SJSA1 (cell line): ENCODE measurements at regions not wholly inside any gene's neighbourhood (a gene's known extent, or its start where the extent isn't known, plus 50 kb on each side); places are given as distances from the start of the nearest gene placed in this dataset.
"Not testable (repeated sequence)": the region's sequence is repeated elsewhere in the genome, so short reads cannot be mapped to it uniquely, and the experiment has no call there.

Experiments
- DNase-seq, 2 experiments: peaks; one replicate each; pipeline ENCODE4 v3.0.0-alpha.2; 2015 to 2020; ENCODE audit warnings: low spot score in 2 of 2, low read depth in 1 of 2
- H3K27ac ChIP-seq: fragments of 250-450 bp; sonication (Bioruptor Pico); 2 replicates; pipeline ENCODE4 v1.5.1; 2020; ENCODE audit warnings: mild to moderate bottlenecking, moderate library complexity
- H3K27me3 ChIP-seq: fragments of 250-450 bp; sonication (Bioruptor Pico); replicated peaks from 2 replicates; pipeline ENCODE4 v1.5.1; 2020; ENCODE audit warnings: mild to moderate bottlenecking, moderate library complexity
- H3K36me3 ChIP-seq: fragments of 250-450 bp; sonication (Bioruptor Pico); 2 replicates; pipeline ENCODE4 v1.5.1; 2020; ENCODE audit warnings: mild to moderate bottlenecking
- H3K4me1 ChIP-seq: fragments of 250-450 bp; sonication (Bioruptor Pico); replicated peaks from 2 replicates; pipeline ENCODE4 v1.6.1; 2021; ENCODE audit warnings: mild to moderate bottlenecking
- H3K4me3 ChIP-seq: fragments of 250-450 bp; sonication (Bioruptor Pico); 2 replicates; pipeline ENCODE4 v1.5.1; 2020; ENCODE audit warnings: mild to moderate bottlenecking
- H3K9me3 ChIP-seq: fragments of 250-450 bp; sonication (Bioruptor Pico); replicated peaks from 2 replicates; pipeline ENCODE4 v1.5.1; 2020; ENCODE audit warnings: mild to moderate bottlenecking

GRCh38 chr1:183753464-183753891 is 51.4 kb upstream of the RGL1 start:
- Histone ChIP-seq H3K4me1 (peaks cover 18% of the 10 kb centered on the region), H3K27ac (no peak overlapping the region), H3K9me3 (no peaks in the 10 kb centered on the region), H3K4me3 (no peak overlapping the region), H3K36me3 (no peaks in the 10 kb centered on the region), H3K27me3 (no peaks in the 10 kb centered on the region)
- DNase-seq, result no peak

GRCh38 chr1:183744132-183744913 is 60.6 kb upstream of the RGL1 start:
- H3K36me3 ChIP-seq, result no peaks in the 10 kb centered on the region
- no peak overlapping the region for H3K4me3 ChIP-seq
- H3K4me1 ChIP-seq, result peaks cover 11% of the 10 kb centered on the region
- DNase-seq, result no peak
- H3K27me3 ChIP-seq, result no peaks in the 10 kb centered on the region
- no peaks in the 10 kb centered on the region for H3K9me3 ChIP-seq
- no peak overlapping the region for H3K27ac ChIP-seq

DNA sequence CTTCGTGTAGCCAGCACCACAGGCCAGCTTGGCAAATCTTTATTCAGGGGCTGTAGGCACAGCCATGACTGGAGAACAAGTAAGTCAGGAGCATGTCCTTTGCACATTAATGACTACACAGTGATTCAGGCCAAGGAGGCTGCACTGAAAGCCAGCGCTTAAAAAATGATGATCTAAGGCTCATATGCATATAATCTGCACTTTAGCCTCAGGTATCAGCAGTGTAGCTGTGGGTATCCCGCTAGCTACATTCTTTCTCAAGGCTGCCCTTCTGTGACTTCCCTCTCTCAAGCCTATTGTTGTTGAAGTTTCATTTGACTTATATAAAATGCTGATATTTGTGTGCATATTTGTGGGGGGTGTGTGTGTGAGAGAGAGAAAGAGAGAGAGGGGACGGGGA is 62.6 kb upstream of the RGL1 start:
- no peak for DNase-seq

GRCh38 chr1:183739741-183740271 is 65.1 kb upstream of the RGL1 start:
- Histone ChIP-seq H3K27me3 (no peaks in the 10 kb centered on the region), H3K9me3 (no peaks in the 10 kb centered on the region), H3K4me3 (no peak overlapping the region), H3K4me1 (peaks cover 22% of the 10 kb centered on the region), H3K27ac (peak overlapping the region; percentile 12; the same call in 1 of the 2 replicates), H3K36me3 (no peaks in the 10 kb centered on the region)
- DNase-seq, result peak in 1 of 2 experiments; percentile 46

More for the DNA sequence above, 62.6 kb upstream of the RGL1 start:
- no peaks in the 10 kb centered on the region for H3K36me3 ChIP-seq
- H3K4me1 ChIP-seq, result peaks cover 16% of the 10 kb centered on the region
- no peak overlapping the region for H3K4me3 ChIP-seq
- no peaks in the 10 kb centered on the region for H3K9me3 ChIP-seq
- H3K27me3 ChIP-seq, result no peaks in the 10 kb centered on the region
- H3K27ac ChIP-seq, result no peak overlapping the region

DNA sequence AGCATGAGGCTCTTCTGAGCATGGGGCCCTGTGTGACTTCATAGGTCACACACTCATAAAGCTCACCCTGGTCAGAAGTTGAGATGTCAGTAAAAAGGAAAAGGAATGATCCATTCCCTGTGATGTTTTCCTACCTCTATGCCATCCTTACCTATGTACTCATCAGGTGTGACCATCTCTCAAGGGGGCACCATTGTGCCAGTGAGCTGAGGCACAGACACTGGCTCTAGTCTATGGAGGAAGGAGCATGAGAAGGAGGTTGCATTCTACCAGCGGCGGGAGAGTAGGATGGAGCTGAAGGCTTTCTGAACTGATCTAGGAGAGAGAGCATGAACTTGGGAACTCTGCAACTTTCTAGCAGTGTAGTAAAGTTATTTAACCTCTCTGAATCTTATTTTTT is 65.8 kb upstream of the RGL1 start:
- H3K9me3 ChIP-seq, result no peaks in the 10 kb centered on the region
- H3K4me3 ChIP-seq, result no peak overlapping the region
- no peaks in the 10 kb centered on the region for H3K36me3 ChIP-seq
- H3K27me3 ChIP-seq, result no peaks in the 10 kb centered on the region
- H3K27ac ChIP-seq, result no peak overlapping the region
- peaks cover 26% of the 10 kb centered on the region for H3K4me1 ChIP-seq
- no peak for DNase-seq

- not testable (repeated sequence) for H3K27me3 ChIP-seq, DNase-seq, H3K36me3 ChIP-seq, H3K9me3 ChIP-seq, H3K4me3 ChIP-seq, H3K27ac ChIP-seq
- H3K4me1 ChIP-seq, result peaks cover 26% of the 10 kb centered on the region
Measured at GRCh38 chr1:183737916-183738315, 67.0 kb upstream of the RGL1 start.

GRCh38 chr1:183736343-183736742 is 68.6 kb upstream of the RGL1 start:
- Histone ChIP-seq H3K27ac (no peak overlapping the region), H3K9me3 (no peaks in the 10 kb centered on the region), H3K4me1 (peaks cover 26% of the 10 kb centered on the region), H3K27me3 (no peaks in the 10 kb centered on the region), H3K36me3 (no peaks in the 10 kb centered on the region), H3K4me3 (no peak overlapping the region)
- DNase-seq, result no peak

DNA sequence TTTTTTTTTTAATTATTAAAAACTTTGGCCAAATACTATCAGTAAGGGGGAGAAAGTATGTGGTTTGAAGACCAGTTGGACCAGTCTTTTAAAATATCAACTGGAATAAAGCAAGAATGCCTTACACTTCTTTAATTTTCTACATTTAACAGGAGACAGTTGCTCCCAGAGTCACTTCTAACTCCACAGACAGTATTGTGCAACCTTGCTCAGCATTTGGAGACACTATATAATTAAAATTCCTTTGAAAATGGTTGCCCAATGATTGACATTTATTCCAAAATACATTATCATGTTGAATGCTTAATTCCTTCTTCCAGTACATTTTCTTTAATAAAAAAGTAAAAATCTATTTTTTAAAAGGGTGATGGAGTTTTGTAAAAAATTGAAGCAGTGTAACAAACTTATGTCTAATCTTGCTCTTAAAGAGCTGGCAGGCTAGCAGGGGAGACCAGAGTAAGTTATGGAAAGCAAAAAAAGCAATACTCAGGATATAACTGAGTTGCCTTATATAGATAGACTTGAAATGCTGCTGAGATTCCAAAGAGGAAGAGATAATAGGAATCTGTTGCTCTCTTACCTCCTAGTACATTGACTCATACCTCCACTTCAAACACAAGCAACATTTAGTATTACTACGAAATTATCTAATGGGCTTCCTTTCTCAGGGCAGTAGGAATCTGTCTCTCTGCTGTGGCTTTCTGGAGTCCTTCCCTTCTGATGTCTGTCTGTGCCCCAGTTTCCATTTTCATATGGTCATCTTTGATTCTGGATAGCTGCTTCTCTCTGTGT is 69.7 kb upstream of the RGL1 start:
- H3K4me1 ChIP-seq, result peaks cover 24% of the 10 kb centered on the region
- no peaks in the 10 kb centered on the region for H3K36me3 ChIP-seq
- peak in 1 of 2 experiments; percentile 10 for DNase-seq
- no peak overlapping the region for H3K4me3 ChIP-seq
- H3K9me3 ChIP-seq, result no peaks in the 10 kb centered on the region
- H3K27ac ChIP-seq, result no peak overlapping the region
- H3K27me3 ChIP-seq, result no peaks in the 10 kb centered on the region

DNA sequence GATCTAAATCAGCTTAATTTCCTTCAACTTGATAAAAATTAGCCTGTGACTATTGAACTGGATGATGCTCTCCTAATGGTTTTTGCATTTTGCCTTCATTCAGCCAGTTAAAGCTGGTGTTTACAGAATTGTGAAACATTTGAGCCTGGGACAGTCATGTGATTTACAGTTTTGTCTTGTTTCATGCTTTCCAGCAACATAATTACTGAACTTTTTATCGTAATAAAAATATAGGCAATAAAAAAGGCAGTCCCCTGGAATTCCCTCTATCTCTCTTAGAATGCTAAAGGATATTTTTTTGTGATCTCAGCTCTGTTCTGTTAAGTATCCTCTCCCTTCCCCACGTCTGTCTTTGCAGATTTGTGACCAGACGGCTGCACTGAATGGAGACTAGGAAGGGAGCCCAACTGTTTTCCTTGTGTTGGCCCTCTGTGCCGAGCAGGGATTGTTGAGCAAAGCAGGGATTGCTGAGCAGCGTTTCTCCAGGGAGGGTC is 70.3 kb upstream of the RGL1 start:
- H3K4me3 ChIP-seq, result no peak overlapping the region
- no peaks in the 10 kb centered on the region for H3K9me3 ChIP-seq
- H3K27me3 ChIP-seq, result no peaks in the 10 kb centered on the region
- H3K36me3 ChIP-seq, result no peaks in the 10 kb centered on the region
- no peak for DNase-seq
- no peak overlapping the region for H3K27ac ChIP-seq
- H3K4me1 ChIP-seq, result peaks cover 18% of the 10 kb centered on the region

- no peaks in the 10 kb centered on the region for H3K36me3 ChIP-seq
- H3K27ac ChIP-seq, result no peak overlapping the region
- no peak overlapping the region for H3K4me3 ChIP-seq
- no peak for DNase-seq
- H3K4me1 ChIP-seq, result peaks cover 11% of the 10 kb centered on the region
- H3K9me3 ChIP-seq, result no peaks in the 10 kb centered on the region
- H3K27me3 ChIP-seq, result no peaks in the 10 kb centered on the region
Measured at GRCh38 chr1:183733715-183734114, 71.2 kb upstream of the RGL1 start.

- no peak for DNase-seq
- Histone ChIP-seq H3K4me1 (peaks cover 11% of the 10 kb centered on the region), H3K4me3 (no peak overlapping the region), H3K27ac (no peak overlapping the region), H3K27me3 (no peaks in the 10 kb centered on the region), H3K36me3 (no peaks in the 10 kb centered on the region), H3K9me3 (no peaks in the 10 kb centered on the region)
Measured at GRCh38 chr1:183732236-183732880, 72.6 kb upstream of the RGL1 start.

GRCh38 chr1:183730886-183731573 is 73.9 kb upstream of the RGL1 start:
- Histone ChIP-seq H3K36me3 (no peaks in the 10 kb centered on the region), H3K27me3 (no peaks in the 10 kb centered on the region), H3K4me1 (peaks cover 11% of the 10 kb centered on the region), H3K9me3 (no peaks in the 10 kb centered on the region), H3K27ac (no peak overlapping the region), H3K4me3 (no peak overlapping the region)
- no peak for DNase-seq

DNA sequence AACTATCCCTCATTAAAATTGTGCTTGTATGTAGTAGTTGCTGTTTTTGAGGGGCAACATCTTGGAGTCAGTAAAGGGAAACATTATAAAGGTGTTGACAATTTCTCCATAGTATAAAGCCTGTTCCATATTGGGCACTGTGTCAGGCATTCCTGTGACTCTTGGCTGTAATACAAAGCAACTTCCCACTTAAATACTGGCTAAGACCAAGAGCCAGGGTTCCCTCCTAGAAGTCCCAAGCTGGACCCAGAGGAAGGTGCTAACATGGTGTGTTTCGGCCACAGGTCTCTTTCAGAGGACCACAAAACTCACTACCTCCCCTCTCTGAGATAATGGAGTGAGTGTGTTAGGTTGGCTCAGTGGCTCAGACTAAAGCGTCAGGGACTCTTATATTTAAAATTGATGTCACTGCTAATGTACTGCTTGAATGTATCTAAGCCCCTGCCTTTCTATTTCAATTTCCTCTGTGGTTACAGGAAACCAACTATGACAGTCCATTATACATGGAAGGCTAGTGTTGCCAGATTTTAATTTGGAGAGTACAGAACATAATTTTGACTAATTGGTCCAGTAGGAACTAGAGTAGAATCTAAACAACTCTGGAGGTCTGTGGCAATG is 74.7 kb upstream of the RGL1 start:
- Histone ChIP-seq H3K27me3 (no peaks in the 10 kb centered on the region), H3K4me3 (no peak overlapping the region), H3K9me3 (no peaks in the 10 kb centered on the region), H3K27ac (no peak overlapping the region), H3K4me1 (peaks cover 4% of the 10 kb centered on the region), H3K36me3 (no peaks in the 10 kb centered on the region)
- DNase-seq, result no peak
